GM12878 (cell line): ENCODE measurements at regions not wholly inside any gene's neighbourhood (a gene's known extent, or its start where the extent isn't known, plus 50 kb on each side); places are given as distances from the start of the nearest gene placed in this dataset.

Source experiments
- ATF3 ChIP-seq: IDR thresholded peaks from 2 replicates; pipeline ENCODE4 v1.6.1; 2011; ENCODE audit warnings: low read depth, mild to moderate bottlenecking, low read length, moderate library complexity, borderline replicate concordance; ENCODE audit errors: extremely low read depth
- NR2F1 ChIP-seq: fragments of 450-650 bp; conservative IDR thresholded peaks from 2 replicates; pipeline ENCODE4 v1.6.1; 2017; ENCODE audit warnings: mild to moderate bottlenecking
- POLR2AphosphoS2 ChIP-seq: IDR thresholded peaks from 2 replicates; pipeline ENCODE4 v1.6.1; 2011; ENCODE audit warnings: low read depth, mild to moderate bottlenecking, low read length, improper control_type of control experiment, moderate library complexity
- PRDM15 ChIP-seq: fragments of 450-650 bp; formaldehyde crosslinking; IDR thresholded peaks from 2 replicates; pipeline ENCODE4 v1.4.0; 2020; ENCODE audit warnings: mild to moderate bottlenecking, moderate library complexity
- SPI1 ChIP-seq: IDR thresholded peaks from 2 replicates; pipeline ENCODE4 v1.6.1; 2011; ENCODE audit warnings: low read depth, mild to moderate bottlenecking, low read length, moderate library complexity, borderline replicate concordance; ENCODE audit not compliant: insufficient read depth
- WRNIP1 ChIP-seq: IDR thresholded peaks from 2 replicates; pipeline ENCODE4 v1.6.1; 2011; ENCODE audit warnings: low read depth, low read length, improper control_type of control experiment, borderline replicate concordance
- ZNF592 ChIP-seq: fragments of 450-650 bp; IDR thresholded peaks from 2 replicates; pipeline ENCODE4 v1.6.1; 2017; ENCODE audit warnings: mild to moderate bottlenecking, moderate library complexity
- ZZZ3 ChIP-seq: IDR thresholded peaks from 2 replicates; pipeline ENCODE4 v1.6.1; 2011; ENCODE audit warnings: low read depth; ENCODE audit not compliant: control insufficient read depth, insufficient read length
- TF ChIP-seq, protein P1 (sequence below): IDR thresholded peaks from 2 replicates; pipeline ENCODE4 v1.6.1; 2011; ENCODE audit warnings: mild to moderate bottlenecking, low read depth, low read length, moderate library complexity; ENCODE audit not compliant: insufficient replicate concordance

GRCh38 chr10:128657548-128657947 is 531.3 kb upstream of the MKI67 start (continued):
- TF ChIP-seq ZZZ3 (no peak), PRDM15 (CRISPR knock-in tag) (no peak), SPI1 (no peak), ZNF592 (no peak), NR2F1 (no peak), POLR2AphosphoS2 (no peak), WRNIP1 (no peak), ATF3 (no peak)
- TF ChIP-seq, protein P1, sequence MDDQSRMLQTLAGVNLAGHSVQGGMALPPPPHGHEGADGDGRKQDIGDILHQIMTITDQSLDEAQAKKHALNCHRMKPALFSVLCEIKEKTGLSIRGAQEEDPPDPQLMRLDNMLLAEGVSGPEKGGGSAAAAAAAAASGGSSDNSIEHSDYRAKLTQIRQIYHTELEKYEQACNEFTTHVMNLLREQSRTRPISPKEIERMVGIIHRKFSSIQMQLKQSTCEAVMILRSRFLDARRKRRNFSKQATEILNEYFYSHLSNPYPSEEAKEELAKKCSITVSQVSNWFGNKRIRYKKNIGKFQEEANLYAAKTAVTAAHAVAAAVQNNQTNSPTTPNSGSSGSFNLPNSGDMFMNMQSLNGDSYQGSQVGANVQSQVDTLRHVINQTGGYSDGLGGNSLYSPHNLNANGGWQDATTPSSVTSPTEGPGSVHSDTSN = no peak
